IPS-18c (cell line): ENCODE measurements at regions not wholly inside any gene's neighbourhood (a gene's known extent, or its start where the extent isn't known, plus 50 kb on each side); places are given as distances from the start of the nearest gene placed in this dataset.
"Not testable (repeated sequence)": the region's sequence is repeated elsewhere in the genome, so short reads cannot be mapped to it uniquely, and the experiment has no call there.

Experiments used
- H3K4me3 ChIP-seq: 2 replicates; pipeline ENCODE4 v1.7.0; 2013; ENCODE audit warnings: low read depth, mild to moderate bottlenecking, low read length, moderate library complexity; ENCODE audit not compliant: insufficient read depth
- H3K9me3 ChIP-seq: one replicate; pipeline ENCODE4 v1.6.1; 2013; ENCODE audit warnings: mild to moderate bottlenecking, low read length, moderate library complexity; ENCODE audit not compliant: control insufficient read depth, insufficient read depth

DNA sequence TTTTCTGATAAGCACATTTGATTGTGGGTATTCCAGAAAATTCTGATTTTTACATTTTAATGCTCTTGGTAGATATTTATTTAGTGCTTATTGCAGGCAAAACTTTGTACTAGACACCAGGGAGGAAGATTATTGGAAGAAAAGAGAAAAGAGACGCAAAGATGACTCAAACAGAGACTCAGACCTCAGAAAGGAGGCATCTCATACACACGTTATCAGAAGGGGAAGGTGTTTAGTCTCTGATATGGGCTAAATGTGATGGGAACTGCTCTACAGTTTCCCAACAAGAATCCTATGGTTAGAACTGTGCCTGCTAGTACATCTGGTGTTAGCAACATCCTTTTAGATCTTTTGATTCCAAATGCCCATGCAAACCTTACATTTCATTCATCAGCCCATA lies 245.6 kb downstream of the KLF5 start:
- H3K4me3 ChIP-seq, result no peak overlapping the region
- no peaks in the 10 kb centered on the region for H3K9me3 ChIP-seq

GRCh38 chr13:73303851-73304250 lies 245.0 kb downstream of the KLF5 start:
- no peak overlapping the region for H3K4me3 ChIP-seq
- H3K9me3 ChIP-seq, result no peaks in the 10 kb centered on the region

GRCh38 chr13:73301622-73302021 lies 242.8 kb downstream of the KLF5 start:
- not testable (repeated sequence) for H3K9me3 ChIP-seq, H3K4me3 ChIP-seq

DNA sequence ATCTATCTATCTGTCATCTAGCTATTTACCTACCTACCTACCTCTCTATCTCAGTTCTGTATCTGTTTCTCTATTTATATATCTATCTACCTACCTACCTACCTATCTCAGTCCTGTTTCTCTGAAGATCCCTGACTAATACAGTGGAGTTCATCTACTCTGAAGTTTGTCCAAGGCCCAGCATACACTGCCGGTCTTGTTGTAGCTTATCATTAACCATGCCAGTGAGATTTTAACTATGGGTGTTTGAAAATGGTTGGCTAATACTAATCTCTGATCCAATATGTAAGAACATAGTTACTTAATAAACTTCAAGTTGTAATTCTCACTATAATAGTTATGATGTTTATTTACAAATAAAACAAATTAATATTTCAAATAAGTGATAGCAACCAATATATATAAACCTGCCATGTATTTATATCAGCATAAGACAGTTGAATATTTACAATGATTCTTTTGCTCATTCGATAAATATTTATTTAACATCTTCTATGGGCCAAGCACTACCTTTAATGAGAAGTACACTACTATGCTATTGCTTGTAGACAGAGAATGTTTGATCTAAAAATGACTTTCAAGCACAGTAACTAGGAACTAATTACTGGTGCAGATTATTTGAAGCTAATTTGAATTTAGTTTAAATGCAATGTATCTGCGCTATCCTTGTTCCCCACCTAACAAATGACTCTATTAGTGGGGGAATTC lies 242.1 kb downstream of the KLF5 start:
- H3K4me3 ChIP-seq, result no peak overlapping the region
- H3K9me3 ChIP-seq, result no peaks in the 10 kb centered on the region

GRCh38 chr13:73299787-73300186 lies 241.0 kb downstream of the KLF5 start:
- H3K9me3 ChIP-seq, result no peaks in the 10 kb centered on the region

GRCh38 chr13:73293913-73294523 lies 235.2 kb downstream of the KLF5 start:
- H3K4me3 ChIP-seq, result no peak overlapping the region
- H3K9me3 ChIP-seq, result no peaks in the 10 kb centered on the region

More at GRCh38 chr13:73299787-73300186, 241.0 kb downstream of the KLF5 start:
- H3K4me3 ChIP-seq, result no peak overlapping the region

DNA sequence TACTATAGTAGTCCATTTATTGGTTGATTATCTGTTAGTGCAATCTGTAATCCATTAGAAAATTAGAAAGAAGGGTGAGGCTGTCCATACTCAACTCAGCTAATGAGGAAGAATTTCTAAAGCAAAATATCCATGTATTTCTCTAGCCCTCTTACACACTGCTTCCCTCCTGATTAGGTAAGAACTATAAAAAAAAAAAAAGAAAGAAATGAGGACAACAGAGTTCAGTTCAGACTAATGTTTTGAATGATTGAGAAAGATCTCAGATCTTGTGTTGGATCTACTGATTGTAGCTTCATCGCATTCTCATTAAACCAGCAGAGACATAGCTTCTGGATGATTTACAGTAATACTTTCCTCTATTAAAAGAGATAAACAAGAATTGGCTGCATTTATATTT lies 233.3 kb downstream of the KLF5 start:
- no peak overlapping the region for H3K4me3 ChIP-seq

DNA sequence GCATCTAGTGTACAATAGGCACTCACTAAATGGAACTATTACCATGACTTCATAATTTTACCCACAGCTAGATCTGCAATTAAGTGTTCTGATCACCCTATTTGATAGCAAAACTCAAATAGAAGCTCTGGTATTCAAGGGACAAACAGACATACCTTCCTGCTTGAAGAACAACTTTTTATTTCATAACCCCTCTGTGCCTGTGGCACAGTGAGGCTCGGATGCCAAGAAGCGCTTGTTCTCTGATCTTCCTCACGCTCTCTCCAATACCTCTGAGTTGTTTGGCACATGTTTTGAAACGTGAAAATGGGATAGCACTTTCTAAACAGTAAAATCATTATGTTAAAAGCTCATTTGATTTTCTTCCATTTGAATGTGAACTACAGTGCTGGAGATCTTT lies 232.0 kb downstream of the KLF5 start:
- Histone ChIP-seq H3K9me3 (no peaks in the 10 kb centered on the region), H3K4me3 (no peak overlapping the region)

More for the DNA sequence above, 233.3 kb downstream of the KLF5 start:
- no peaks in the 10 kb centered on the region for H3K9me3 ChIP-seq

DNA sequence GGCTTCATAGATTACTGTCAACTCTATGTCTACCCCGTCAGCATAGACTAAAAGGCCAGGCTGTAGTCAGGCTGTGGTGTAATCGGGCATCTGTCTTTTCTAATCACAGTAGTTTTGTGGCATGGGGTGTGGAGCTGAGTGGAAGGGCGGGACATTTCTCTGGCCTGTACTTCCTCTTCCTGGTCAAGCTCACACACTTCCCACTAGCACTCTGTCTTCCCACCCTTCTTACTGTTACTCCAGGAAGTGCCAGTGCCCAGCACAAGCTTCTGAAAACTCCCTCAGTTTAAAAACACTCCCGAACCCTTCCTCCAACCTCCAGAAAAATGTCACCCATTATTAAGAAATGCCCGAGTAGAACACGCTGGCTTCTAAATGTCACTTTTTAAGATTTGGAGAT lies 229.8 kb downstream of the KLF5 start:
- Histone ChIP-seq H3K4me3 (no peak overlapping the region), H3K9me3 (no peaks in the 10 kb centered on the region)

DNA sequence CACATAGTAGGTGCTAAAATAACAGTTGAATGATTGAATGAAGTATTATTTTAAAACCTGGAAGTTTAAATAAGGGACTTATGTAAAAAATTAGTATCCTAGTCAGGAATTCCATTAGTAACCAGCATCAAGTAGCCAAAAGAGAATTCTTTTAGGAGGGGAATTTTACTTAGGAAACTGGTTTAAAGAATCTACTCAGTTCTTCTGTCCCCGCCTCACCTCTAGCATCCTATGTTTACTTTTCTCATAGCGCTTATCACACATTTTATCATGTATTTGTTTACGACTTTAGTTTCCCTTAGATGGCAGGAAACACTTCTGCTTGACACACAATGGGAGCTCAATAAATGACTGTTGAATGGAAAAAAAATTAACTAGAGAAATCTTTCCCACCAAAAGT lies 229.0 kb downstream of the KLF5 start:
- no peaks in the 10 kb centered on the region for H3K9me3 ChIP-seq
- no peak overlapping the region for H3K4me3 ChIP-seq

DNA sequence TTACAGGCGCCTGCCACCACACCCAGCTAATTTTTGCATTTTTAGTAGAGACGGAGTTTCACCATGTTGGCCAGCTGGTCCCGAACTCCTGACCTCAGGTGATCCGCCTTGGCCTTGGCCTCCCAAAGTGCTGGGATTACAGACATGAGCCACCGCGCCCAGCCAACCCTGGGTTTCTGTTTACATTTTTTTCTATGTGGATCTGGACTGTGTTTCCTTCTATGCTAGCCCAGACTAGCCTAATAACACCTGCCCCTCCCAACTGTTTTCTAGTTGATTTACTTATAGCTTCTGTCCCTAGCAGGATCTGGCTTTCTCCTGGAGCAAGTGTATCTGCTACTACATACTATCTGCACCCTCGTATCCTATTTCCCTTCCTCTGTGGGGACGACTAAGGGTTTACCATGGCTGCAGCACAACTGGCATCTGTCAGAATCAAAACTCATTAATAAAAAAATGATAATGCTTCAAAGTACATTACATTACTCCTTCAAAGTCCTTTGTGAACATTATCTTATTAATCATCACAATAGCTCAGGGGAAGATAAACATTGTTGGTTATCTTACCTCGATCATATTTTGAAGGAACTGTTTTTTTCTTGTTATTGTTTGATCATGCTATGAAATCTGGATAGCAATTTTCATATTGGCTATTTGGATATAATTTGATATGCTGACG lies 228.3 kb downstream of the KLF5 start:
- no peak overlapping the region for H3K4me3 ChIP-seq
- no peaks in the 10 kb centered on the region for H3K9me3 ChIP-seq

DNA sequence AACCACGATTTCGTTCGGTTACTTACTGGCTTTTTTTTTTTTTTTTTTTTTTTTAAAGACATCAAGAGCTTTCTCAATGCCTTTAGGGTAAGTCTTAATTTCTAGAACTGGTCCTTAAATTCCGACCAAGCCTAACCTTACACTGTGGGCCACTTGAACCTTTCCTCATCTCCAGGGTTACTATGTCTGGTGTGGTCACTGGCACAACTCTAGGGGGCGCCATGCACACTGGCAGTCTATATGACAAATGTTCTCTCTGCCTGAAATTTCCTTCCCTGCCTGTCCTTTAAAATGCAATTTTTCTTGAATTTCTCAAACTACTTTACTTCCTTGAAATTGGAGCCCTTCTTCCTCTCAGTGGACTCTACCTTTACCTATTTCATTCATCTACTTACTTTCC lies 227.4 kb downstream of the KLF5 start:
- Histone ChIP-seq H3K9me3 (no peaks in the 10 kb centered on the region), H3K4me3 (no peak overlapping the region)

DNA sequence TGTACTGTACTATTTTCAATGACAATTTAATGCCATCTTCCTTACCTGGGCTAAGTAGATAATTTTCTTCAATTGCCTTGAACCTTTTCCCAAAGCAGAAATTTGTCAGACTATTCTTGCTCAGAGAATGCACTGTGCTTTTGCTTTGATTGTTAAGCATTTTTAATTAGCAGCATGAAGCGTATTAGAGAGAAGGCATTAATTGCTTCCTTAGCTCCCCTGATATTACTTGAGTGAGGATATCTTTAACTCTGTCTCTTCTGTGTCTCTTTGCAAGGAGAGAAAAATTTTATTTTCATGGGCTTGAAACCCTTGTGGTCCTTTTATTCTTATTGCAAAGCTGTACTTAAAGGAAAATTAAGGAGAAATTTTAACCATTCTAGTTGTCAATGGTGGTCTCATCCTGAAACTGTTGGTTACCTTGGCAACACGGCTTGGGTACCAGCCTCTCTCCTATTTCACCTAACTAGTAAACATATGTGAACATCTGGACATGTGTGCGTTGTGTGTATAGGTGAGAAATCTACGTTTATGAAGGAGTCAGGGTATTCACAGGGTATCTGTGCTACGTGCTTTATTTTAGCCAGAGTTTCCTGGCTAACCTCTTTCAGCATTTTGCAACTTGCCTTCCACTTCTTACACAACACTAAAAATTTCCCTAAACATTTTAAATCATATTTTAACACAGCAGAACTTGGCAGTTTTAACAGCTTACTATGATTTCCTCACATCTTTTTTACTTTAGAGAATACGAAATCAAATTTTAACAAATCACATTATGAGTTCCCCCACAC lies 225.5 kb downstream of the KLF5 start:
- Histone ChIP-seq H3K9me3 (no peaks in the 10 kb centered on the region), H3K4me3 (no peak overlapping the region)

DNA sequence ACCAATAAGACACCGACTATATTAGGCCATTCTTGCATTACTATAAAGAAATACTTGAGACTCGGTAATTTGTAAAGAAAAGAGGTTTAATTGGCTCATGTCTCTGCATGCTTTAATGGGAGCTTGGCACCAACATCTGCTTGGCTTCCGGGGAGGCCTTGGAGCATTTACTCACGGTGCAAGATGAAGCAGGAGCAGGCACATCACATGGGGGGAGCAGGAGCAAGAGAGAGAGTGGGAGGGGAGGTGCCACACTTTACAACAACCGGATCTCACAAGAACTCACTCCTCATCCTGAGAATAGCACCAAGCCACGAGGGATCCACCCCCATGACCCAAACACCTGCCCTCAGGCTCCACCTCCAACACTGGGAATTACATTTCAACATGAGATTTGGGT lies 224.8 kb downstream of the KLF5 start:
- Histone ChIP-seq H3K4me3 (no peak overlapping the region), H3K9me3 (no peaks in the 10 kb centered on the region)

DNA sequence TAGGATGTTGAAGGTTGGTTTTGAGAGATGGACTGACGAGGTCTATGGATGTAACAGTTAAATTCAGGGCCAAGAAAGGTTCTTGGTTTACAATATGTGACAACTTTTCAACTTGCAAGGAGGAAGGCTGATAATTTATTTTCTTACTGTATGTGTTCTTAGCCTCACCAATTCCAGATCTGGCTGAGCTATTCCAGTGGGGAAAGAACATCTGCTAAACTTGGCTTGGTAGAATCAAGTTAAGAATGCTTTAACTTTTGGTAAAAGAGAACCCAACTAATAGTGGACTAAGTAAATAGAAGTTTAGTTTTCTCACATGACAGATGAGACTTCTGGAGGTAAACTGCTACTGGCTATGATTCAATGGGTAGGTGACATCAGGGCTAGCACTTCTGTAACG lies 222.9 kb downstream of the KLF5 start:
- Histone ChIP-seq H3K9me3 (no peaks in the 10 kb centered on the region), H3K4me3 (no peak overlapping the region)

DNA sequence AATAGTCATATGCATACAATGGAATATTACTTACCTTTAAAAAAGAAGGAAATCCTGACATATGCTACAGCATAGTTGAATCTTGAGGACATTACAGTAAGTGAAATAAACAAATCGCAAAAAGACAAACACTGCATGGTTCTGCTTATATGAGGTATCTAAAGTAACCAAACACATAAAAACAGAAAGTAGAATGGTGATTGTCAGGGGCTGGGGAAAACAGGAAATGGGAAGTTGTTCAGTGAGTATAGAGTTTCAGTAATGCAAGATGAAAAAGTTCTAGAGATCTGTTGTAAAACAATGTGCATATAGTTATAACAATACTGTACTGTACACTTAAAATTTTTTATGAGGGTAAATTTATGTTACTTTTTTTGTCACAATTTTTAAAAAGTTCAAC lies 219.4 kb downstream of the KLF5 start:
- no peaks in the 10 kb centered on the region for H3K9me3 ChIP-seq
- no peak overlapping the region for H3K4me3 ChIP-seq

GRCh38 chr13:73275163-73275562 lies 216.4 kb downstream of the KLF5 start:
- Histone ChIP-seq H3K9me3 (no peaks in the 10 kb centered on the region), H3K4me3 (no peak overlapping the region)

DNA sequence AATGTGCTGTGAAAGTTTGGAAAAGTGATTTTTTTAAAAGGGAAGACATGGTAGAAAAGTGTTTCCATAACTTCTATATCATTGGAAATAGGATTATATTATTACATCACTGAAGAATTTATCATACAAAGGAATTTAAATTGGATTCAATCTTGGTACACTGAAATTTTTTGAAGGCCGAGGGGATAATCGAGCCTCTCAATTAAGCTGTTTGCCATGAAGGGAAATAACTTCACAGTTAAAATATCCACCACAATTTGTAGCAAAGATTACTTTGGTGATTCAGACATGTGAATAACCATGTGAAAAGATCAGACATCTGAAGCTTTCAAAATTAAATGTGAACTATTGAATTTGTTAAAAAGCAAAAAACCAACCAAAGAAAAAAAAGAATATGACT lies 215.3 kb downstream of the KLF5 start:
- no peak overlapping the region for H3K4me3 ChIP-seq
- no peaks in the 10 kb centered on the region for H3K9me3 ChIP-seq
